Testis (tissue), 2 donors: ENCODE measurements at regions not wholly inside any gene's neighbourhood (a gene's known extent, or its start where the extent isn't known, plus 50 kb on each side); places are given as distances from the start of the nearest gene placed in this dataset.

Experiments used
- DNase-seq: peaks from one replicate; pipeline ENCODE4 v3.0.0-alpha.2; 2019
- H3K27ac ChIP-seq, 2 donors: fragments of 200-600 bp; sonication (generic); one replicate each; pipeline ENCODE4 v1.5.1; 2019
- H3K27me3 ChIP-seq: fragments of 200-600 bp; sonication (generic); one replicate; pipeline ENCODE4 v1.5.1; 2019
- H3K36me3 ChIP-seq: fragments of 200-600 bp; sonication (generic); one replicate; pipeline ENCODE4 v1.5.1; 2017; ENCODE audit warnings: low read depth; ENCODE audit errors: missing control alignments
- H3K4me1 ChIP-seq: fragments of 200-600 bp; sonication (generic); one replicate; pipeline ENCODE4 v1.5.1; 2019
- H3K4me3 ChIP-seq, 2 donors: fragments of 200-600 bp; sonication (generic); one replicate each; pipeline ENCODE4 v1.5.1; 2017 to 2019
- H3K9me3 ChIP-seq: fragments of 200-600 bp; sonication (generic); one replicate; pipeline ENCODE4 v1.5.1; 2017
- CTCF ChIP-seq, 3 experiments: fragments of 450-650 bp in 2 of 3; fragments of 200-600 bp in 1 of 3; sonication (generic) in 1 of 3; IDR thresholded peaks; one replicate each; pipeline ENCODE4 v1.5.1; 2016 to 2019; ENCODE audit warnings: antibody characterized with exemption in 3 of 3, mild to moderate bottlenecking in 2 of 3, moderate library complexity in 1 of 3
- POLR2A ChIP-seq: fragments of 450-650 bp; IDR thresholded peaks from one replicate; pipeline ENCODE4 v1.6.1; 2017; ENCODE audit warnings: antibody characterized with exemption, mild to moderate bottlenecking, moderate library complexity
- WGBS, 2 donors: methylation state at CpG; one replicate each; pipeline ENCODE4 v1.1.5; 2018; 5-methylcytosine and 5-hydroxymethylcytosine counted together
- intact Hi-C: fragments of 100-400 bp; cut with DNase I; formaldehyde crosslinking; loops from one replicate; pipeline ENCODE4 v1.15.1; 2023; ENCODE audit warnings: low total_unique reads

- Histone ChIP-seq H3K4me3 (peak overlapping the region; percentile 12 to 37), H3K4me1 (no peaks in the 10 kb centered on the region), H3K27ac (no peak overlapping the region), H3K27me3 (no peaks in the 10 kb centered on the region), H3K9me3 (no peaks in the 10 kb centered on the region), H3K36me3 (no peaks in the 10 kb centered on the region)
- 73 to 85% methylated on average over 38 to 64 of the region's 65 CpGs for WGBS, 2 donors
- intact Hi-C loops: no loop called here
- no peak for TF ChIP-seq CTCF (IDR thresholded peaks at IDR 0.05)
- no peak for TF ChIP-seq POLR2A
- no peak for DNase-seq
Observed at GRCh38 chr2:52571380-52572347, 1195.9 kb upstream of the CHAC2 start.

- DNase-seq: no peak
- 71 to 83% methylated on average over 6 to 19 of the region's 19 CpGs for WGBS, 2 donors
- Histone ChIP-seq H3K27ac (no peak overlapping the region), H3K27me3 (no peaks in the 10 kb centered on the region), H3K4me1 (no peaks in the 10 kb centered on the region), H3K36me3 (no peaks in the 10 kb centered on the region), H3K9me3 (no peaks in the 10 kb centered on the region), H3K4me3 (no peak overlapping the region)
- TF ChIP-seq POLR2A (no peak), CTCF (IDR thresholded peaks at IDR 0.05) (no peak)
- intact Hi-C loops: no loop called here
Observed at GRCh38 chr2:52570716-52571115, 1196.9 kb upstream of the CHAC2 start.

GRCh38 chr2:52563151-52563550, 1204.5 kb upstream of the CHAC2 start:
- H3K27me3 ChIP-seq: no peaks in the 10 kb centered on the region
- no peak for DNase-seq
- H3K9me3 ChIP-seq: no peaks in the 10 kb centered on the region
- H3K36me3 ChIP-seq: no peaks in the 10 kb centered on the region
- intact Hi-C loops: no loop called here
- no peak overlapping the region for H3K4me3 ChIP-seq
- no peak for TF ChIP-seq POLR2A
- TF ChIP-seq CTCF (IDR thresholded peaks at IDR 0.05): no peak
- H3K27ac ChIP-seq: no peak overlapping the region
- no peaks in the 10 kb centered on the region for H3K4me1 ChIP-seq
- 48 to 49% methylated on average over 3 of the region's 3 CpGs for WGBS, 2 donors

GRCh38 chr2:52558265-52558664, 1209.3 kb upstream of the CHAC2 start:
- intact Hi-C loops: no loop called here
- no peaks in the 10 kb centered on the region for H3K9me3 ChIP-seq
- H3K4me3 ChIP-seq: no peak overlapping the region
- TF ChIP-seq CTCF (IDR thresholded peaks at IDR 0.05): no peak
- no peak for TF ChIP-seq POLR2A
- no peak for DNase-seq
- H3K36me3 ChIP-seq: no peaks in the 10 kb centered on the region
- 85 to 97% methylated on average over 3 of the region's 3 CpGs for WGBS, 2 donors
- H3K27ac ChIP-seq: no peak overlapping the region
- H3K4me1 ChIP-seq: no peaks in the 10 kb centered on the region
- no peaks in the 10 kb centered on the region for H3K27me3 ChIP-seq
